ENCODE measurements at regions not wholly inside any gene's neighbourhood (a gene's known extent, or its start where the extent isn't known, plus 50 kb on each side); places are given as distances from the start of the nearest gene placed in this dataset.

- H3K4me1 ChIP-seq (ENCODE audit: control insufficient read depth, extremely low read depth, insufficient read depth, low read length) = no peaks in the 10 kb centered on the region
Measured at GRCh38 chr18:76177160-76177559, 317.9 kb downstream of the ZNF516 start.

DNA sequence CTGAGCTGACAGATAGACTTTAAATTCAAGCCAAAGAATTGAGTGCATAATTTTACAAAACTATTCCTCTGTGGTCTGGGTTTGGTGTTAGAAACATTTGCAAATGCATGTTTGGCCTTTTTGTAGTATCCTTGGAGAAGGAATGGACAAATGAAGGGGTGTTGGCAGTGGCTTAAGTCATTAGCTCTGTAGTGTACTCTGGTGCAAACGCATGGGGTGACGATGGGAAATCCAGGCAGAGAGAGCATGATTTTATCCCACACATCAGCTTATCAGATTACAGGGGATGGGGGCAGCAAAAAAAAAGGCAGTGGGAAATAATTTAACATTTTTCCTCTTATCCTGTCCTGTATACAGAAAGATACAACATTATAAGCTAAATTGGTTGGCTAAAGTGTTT is 320.6 kb downstream of the ZNF516 start:
- TF ChIP-seq EZH2 (IDR thresholded peaks at IDR 0.05; ENCODE audit: low read length, missing control alignments) = no peak
- TF ChIP-seq CTCF (conservative IDR thresholded peaks at IDR 0.05 in 1 of 2, IDR thresholded peaks at IDR 0.05 in 1 of 2; ENCODE audit: low read depth in 1 of 2, low read length in 2 of 2) = no peak

More at GRCh38 chr18:76177160-76177559, 317.9 kb downstream of the ZNF516 start:
- Histone ChIP-seq H3K36me3 (ENCODE audit: control insufficient read depth, insufficient read depth, low read length) (no peaks in the 10 kb centered on the region), H3K9me3 (ENCODE audit: control insufficient read depth, insufficient read depth, low read depth, low read length) (no peaks in the 10 kb centered on the region), H3K79me2 (ENCODE audit: control insufficient read depth, insufficient read depth, low read length) (no peaks in the 10 kb centered on the region), H3K4me3 (replicated peaks in 1 of 4; ENCODE audit: control extremely low read depth in 1 of 4, insufficient read depth in 1 of 4, low read depth in 3 of 4, low read length in 4 of 4) (no peak overlapping the region), H3K27ac (ENCODE audit: insufficient read depth, low read length) (no peak overlapping the region), H3K4me2 (ENCODE audit: extremely low read depth, insufficient read depth, low read length) (no peak overlapping the region), H3K9ac (ENCODE audit: insufficient read depth, low read length) (no peak overlapping the region), H2AFZ (ENCODE audit: low read length) (no peak overlapping the region), H3K27me3 (ENCODE audit: control insufficient read depth, insufficient read depth, low read length) (no peaks in the 10 kb centered on the region), H4K20me1 (ENCODE audit: control insufficient read depth, extremely low read depth, insufficient read depth, low read length) (no peaks in the 10 kb centered on the region)
- DNase-seq (ENCODE audit: low read depth in 2 of 2) = no peak
- no peak for TF ChIP-seq EZH2 (IDR thresholded peaks at IDR 0.05; ENCODE audit: low read length, missing control alignments)

GRCh38 chr18:76169733-76170132 is 325.3 kb downstream of the ZNF516 start:
- no peak overlapping the region for H3K9ac ChIP-seq (ENCODE audit: insufficient read depth, low read length)
- no peaks in the 10 kb centered on the region for H4K20me1 ChIP-seq (ENCODE audit: control insufficient read depth, extremely low read depth, insufficient read depth, low read length)
- H3K27ac ChIP-seq (ENCODE audit: insufficient read depth, low read length) = no peak overlapping the region
- no peak for DNase-seq (ENCODE audit: low read depth in 2 of 2)
- TF ChIP-seq CTCF (conservative IDR thresholded peaks at IDR 0.05 in 1 of 2, IDR thresholded peaks at IDR 0.05 in 1 of 2; ENCODE audit: low read depth in 1 of 2, low read length in 2 of 2) (no peak), EZH2 (IDR thresholded peaks at IDR 0.05; ENCODE audit: low read length, missing control alignments) (no peak)
- no peaks in the 10 kb centered on the region for H3K79me2 ChIP-seq (ENCODE audit: control insufficient read depth, insufficient read depth, low read length)
- no peaks in the 10 kb centered on the region for H3K4me1 ChIP-seq (ENCODE audit: control insufficient read depth, extremely low read depth, insufficient read depth, low read length)
- no peaks in the 10 kb centered on the region for H3K9me3 ChIP-seq (ENCODE audit: control insufficient read depth, insufficient read depth, low read depth, low read length)
- no peaks in the 10 kb centered on the region for H3K36me3 ChIP-seq (ENCODE audit: control insufficient read depth, insufficient read depth, low read length)
- no peak overlapping the region for H3K4me3 ChIP-seq (replicated peaks in 1 of 4; ENCODE audit: control extremely low read depth in 1 of 4, insufficient read depth in 1 of 4, low read depth in 3 of 4, low read length in 4 of 4)
- H3K27me3 ChIP-seq (ENCODE audit: control insufficient read depth, insufficient read depth, low read length) = no peaks in the 10 kb centered on the region
- H2AFZ ChIP-seq (ENCODE audit: low read length) = no peak overlapping the region
- H3K4me2 ChIP-seq (ENCODE audit: extremely low read depth, insufficient read depth, low read length) = no peak overlapping the region

More for the DNA sequence above, 320.6 kb downstream of the ZNF516 start:
- no peak overlapping the region for H3K4me3 ChIP-seq (replicated peaks in 1 of 4; ENCODE audit: control extremely low read depth in 1 of 4, insufficient read depth in 1 of 4, low read depth in 3 of 4, low read length in 4 of 4)
- no peak overlapping the region for H3K4me2 ChIP-seq (ENCODE audit: extremely low read depth, insufficient read depth, low read length)
- no peaks in the 10 kb centered on the region for H3K27me3 ChIP-seq (ENCODE audit: control insufficient read depth, insufficient read depth, low read length)
- no peak overlapping the region for H2AFZ ChIP-seq (ENCODE audit: low read length)
- H3K9me3 ChIP-seq (ENCODE audit: control insufficient read depth, insufficient read depth, low read depth, low read length) = no peaks in the 10 kb centered on the region
- no peaks in the 10 kb centered on the region for H3K36me3 ChIP-seq (ENCODE audit: control insufficient read depth, insufficient read depth, low read length)
- H3K4me1 ChIP-seq (ENCODE audit: control insufficient read depth, extremely low read depth, insufficient read depth, low read length) = no peaks in the 10 kb centered on the region
- no peaks in the 10 kb centered on the region for H3K79me2 ChIP-seq (ENCODE audit: control insufficient read depth, insufficient read depth, low read length)
- DNase-seq (ENCODE audit: low read depth in 2 of 2) = no peak
- no peaks in the 10 kb centered on the region for H4K20me1 ChIP-seq (ENCODE audit: control insufficient read depth, extremely low read depth, insufficient read depth, low read length)
- H3K27ac ChIP-seq (ENCODE audit: insufficient read depth, low read length) = no peak overlapping the region
- H3K9ac ChIP-seq (ENCODE audit: insufficient read depth, low read length) = no peak overlapping the region

Measured in fibroblast of lung (primary cell).